GM19351 (cell line): ENCODE measurements at regions not wholly inside any gene's neighbourhood (a gene's known extent, or its start where the extent isn't known, plus 50 kb on each side); places are given as distances from the start of the nearest gene placed in this dataset.

Source experiments
- ATAC-seq: cut with Tn5 transposase; IDR thresholded peaks from one replicate; pipeline ENCODE4 v1.9.1; 2021; ENCODE audit warnings: mild to moderate bottlenecking, moderate library complexity; ENCODE audit not compliant: unreplicated experiment

GRCh38 chr10:78712147-78712546, 356.6 kb upstream of the ZMIZ1 start:
- no peak for ATAC-seq

GRCh38 chr10:78713659-78714058, 355.1 kb upstream of the ZMIZ1 start:
- ATAC-seq = no peak

GRCh38 chr10:78714225-78714624, 354.5 kb upstream of the ZMIZ1 start:
- ATAC-seq = no peak

GRCh38 chr10:78715435-78715834, 353.3 kb upstream of the ZMIZ1 start:
- no peak for ATAC-seq

GRCh38 chr10:78716043-78716660, 352.6 kb upstream of the ZMIZ1 start:
- no peak for ATAC-seq

GRCh38 chr10:78717200-78717599, 351.6 kb upstream of the ZMIZ1 start:
- no peak for ATAC-seq

GRCh38 chr10:78718032-78718572, 350.7 kb upstream of the ZMIZ1 start:
- ATAC-seq = no peak

- no peak for ATAC-seq
Observed at GRCh38 chr10:78719276-78719675, 349.5 kb upstream of the ZMIZ1 start.

GRCh38 chr10:78720091-78720490, 348.7 kb upstream of the ZMIZ1 start:
- ATAC-seq = no peak

GRCh38 chr10:78721231-78721630, 347.5 kb upstream of the ZMIZ1 start:
- ATAC-seq = no peak

- no peak for ATAC-seq
Observed at GRCh38 chr10:78724846-78725245, 343.9 kb upstream of the ZMIZ1 start.

GRCh38 chr10:78726171-78726570, 342.6 kb upstream of the ZMIZ1 start:
- ATAC-seq = no peak

GRCh38 chr10:78727251-78727650, 341.5 kb upstream of the ZMIZ1 start:
- ATAC-seq = no peak

GRCh38 chr10:78727728-78728127, 341.0 kb upstream of the ZMIZ1 start:
- no peak for ATAC-seq

GRCh38 chr10:78728176-78728575, 340.6 kb upstream of the ZMIZ1 start:
- no peak for ATAC-seq

GRCh38 chr10:78729366-78729765, 339.4 kb upstream of the ZMIZ1 start:
- no peak for ATAC-seq

- no peak for ATAC-seq
Observed at GRCh38 chr10:78729800-78730199, 339.0 kb upstream of the ZMIZ1 start.

GRCh38 chr10:78730754-78731153, 338.0 kb upstream of the ZMIZ1 start:
- no peak for ATAC-seq

- no peak for ATAC-seq
Observed at GRCh38 chr10:78731675-78732074, 337.1 kb upstream of the ZMIZ1 start.

- ATAC-seq = no peak
Observed at GRCh38 chr10:78732381-78732780, 336.4 kb upstream of the ZMIZ1 start.

GRCh38 chr10:78736926-78737630, 331.7 kb upstream of the ZMIZ1 start:
- no peak for ATAC-seq
